Activated gamma-delta T cell treated with anti-CD3 and anti-CD28 coated beads, Interleukin-2, amount 50 U/mL, for 16 hours (primary cell): ENCODE measurements at regions not wholly inside any gene's neighbourhood (a gene's known extent, or its start where the extent isn't known, plus 50 kb on each side); places are given as distances from the start of the nearest gene placed in this dataset.

Experiments used
- DNase-seq: peaks from one replicate; pipeline ENCODE4 v3.0.0-alpha.2; 2020; ENCODE audit warnings: low read depth

DNA sequence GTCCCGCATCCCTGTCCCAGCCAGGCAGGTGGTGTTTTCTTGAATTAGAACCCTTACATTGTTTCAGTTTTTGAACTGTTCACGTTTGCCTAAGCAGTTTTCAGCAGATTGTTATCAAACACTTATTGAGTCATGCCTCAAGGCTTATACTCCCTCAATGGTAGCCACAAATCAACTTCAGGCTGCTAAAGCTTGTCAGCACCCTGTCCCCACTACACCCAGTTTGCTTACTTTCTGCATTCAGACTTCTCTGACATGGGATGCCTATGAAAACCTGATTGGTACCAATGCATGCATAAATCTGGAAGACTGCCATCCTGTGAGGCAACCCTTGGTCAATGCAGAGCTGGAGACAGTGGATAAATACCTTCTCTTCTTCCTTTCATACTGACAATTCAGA, 225.4 kb downstream of the BTG1 start:
- no peak for DNase-seq

- no peak for DNase-seq
These were observed 227.2 kb downstream of the BTG1 start for GRCh38 chr12:91918431-91918830.

GRCh38 chr12:91914701-91915100, 230.9 kb downstream of the BTG1 start:
- no peak for DNase-seq

DNA sequence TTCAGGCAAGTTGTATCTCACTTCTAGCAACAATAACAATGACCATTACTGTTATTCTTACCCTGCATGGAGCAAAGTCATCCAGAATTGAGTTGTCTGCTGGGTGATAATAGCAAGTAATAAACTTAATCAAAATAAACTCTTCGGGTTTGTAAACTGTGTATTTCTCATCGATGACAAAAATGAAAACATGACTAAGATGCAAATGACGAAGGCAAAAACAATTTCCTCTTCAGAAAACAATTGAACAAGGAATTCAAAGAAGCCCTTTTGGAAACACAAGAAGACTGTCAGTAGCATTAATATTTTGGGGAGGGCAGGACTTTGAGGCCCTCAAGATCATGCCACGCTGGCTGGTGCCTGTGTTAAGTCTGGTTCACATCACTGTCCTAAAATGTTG, 232.0 kb downstream of the BTG1 start:
- no peak for DNase-seq

DNA sequence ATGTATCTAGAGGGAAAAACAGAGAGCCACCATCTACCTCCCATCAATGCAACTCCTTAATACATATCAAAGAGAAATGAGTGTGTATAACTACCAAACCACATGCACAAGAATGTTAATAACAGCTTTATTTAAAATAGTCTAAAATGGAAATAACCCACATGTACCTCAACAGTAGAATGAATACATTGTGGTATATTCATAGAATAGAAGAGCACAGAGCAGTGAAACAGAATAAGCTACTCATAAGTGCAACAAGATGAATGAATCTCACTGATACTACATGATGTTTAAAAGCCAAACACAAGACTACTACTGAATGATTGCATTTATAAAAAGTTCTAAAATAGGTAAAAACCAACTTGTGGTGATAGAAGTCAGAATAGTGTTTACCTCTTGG, 232.5 kb downstream of the BTG1 start:
- DNase-seq = no peak

GRCh38 chr12:91912178-91912577, 233.5 kb downstream of the BTG1 start:
- no peak for DNase-seq

DNA sequence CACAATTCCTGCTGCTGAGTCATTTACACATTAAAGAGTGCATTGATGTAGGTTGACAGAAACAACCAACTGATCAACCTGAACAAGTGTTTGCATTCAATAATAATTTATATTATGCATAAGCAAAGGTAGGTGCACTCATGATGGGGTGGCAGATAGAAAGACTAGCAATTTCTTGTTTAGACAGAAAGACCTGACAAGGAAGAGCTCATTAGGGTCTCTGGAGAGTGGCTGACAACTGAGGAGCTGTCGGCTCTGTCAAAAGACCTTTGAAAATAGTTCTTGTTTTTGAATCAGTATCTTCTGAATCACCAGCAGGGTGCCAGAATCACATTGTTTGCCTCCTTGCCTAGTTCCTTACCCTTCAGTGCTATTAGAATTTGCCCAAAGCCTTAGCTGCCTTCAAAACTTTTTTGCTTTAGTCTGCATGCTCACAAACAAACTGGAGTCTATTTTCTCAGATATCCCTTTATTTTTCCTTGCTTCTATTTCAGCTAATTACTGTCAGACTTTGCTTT, 234.7 kb downstream of the BTG1 start:
- DNase-seq = no peak

DNA sequence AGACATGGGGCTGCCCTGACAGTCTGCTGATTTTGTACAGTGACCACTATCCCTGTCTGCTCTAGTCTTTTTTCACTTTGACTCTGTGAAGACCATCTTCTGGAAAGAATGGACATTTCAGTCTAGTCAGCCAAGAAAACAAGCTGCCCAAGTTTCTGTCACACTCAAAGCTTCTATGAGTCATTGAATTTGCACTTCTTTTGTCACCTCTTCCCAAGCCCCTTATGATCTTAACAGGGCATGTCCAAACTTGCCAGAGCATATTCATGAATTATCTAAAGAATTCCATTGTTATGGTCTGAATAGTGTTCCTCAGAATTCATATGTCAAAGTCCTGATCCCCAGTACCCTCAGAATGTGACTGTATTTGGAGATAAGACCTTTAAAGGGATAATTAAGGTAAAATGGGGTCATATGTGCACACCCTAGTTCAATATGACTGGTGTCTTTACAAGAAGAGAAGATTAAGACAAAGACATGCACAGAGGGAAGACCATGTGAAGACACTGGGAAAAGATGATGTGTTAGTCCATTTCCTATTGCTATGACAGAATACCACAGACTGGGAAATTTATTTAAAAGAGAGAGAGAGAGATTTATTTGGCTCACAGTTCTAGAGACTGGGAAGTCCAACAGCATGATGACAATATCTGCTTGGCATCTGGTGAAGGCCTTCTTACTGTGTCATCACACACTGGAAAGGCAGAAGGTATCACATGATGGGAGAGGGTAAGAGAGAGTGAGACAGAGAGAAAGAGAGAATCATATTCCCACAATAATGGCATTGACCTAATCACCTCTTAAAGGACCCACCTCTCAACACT, 242.6 kb downstream of the BTG1 start:
- DNase-seq = no peak

- DNase-seq = no peak
These were observed 244.1 kb downstream of the BTG1 start for GRCh38 chr12:91901381-91902074.

- no peak for DNase-seq
These were observed 244.7 kb downstream of the BTG1 start for GRCh38 chr12:91900971-91901370.

- no peak for DNase-seq
These were observed 246.6 kb downstream of the BTG1 start for GRCh38 chr12:91899056-91899455.

DNA sequence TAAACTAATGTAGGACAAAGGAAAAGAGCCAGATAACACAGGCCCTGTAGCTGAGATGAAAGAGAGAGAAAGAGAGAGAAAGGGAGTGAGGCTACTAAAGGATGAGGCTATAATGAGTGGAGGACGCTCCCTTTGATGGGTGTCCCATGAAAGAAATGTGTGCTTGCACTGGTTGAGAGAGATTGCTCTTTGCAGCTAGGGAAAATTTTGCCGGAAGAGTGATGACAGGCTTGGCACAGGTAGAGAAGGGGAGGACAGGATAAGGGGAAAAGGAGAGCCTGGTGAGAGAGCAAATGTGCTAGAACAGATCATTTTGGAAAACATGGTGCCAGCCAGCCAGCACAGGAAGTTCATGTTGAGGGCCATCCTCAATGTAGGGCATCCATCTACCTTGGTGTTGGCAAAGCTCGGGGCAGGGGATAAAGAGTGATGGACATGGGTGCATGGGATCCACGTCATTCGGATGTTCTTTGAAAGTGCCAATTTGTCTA, 248.6 kb downstream of the BTG1 start:
- DNase-seq = no peak

- DNase-seq = no peak
These were observed 249.2 kb downstream of the BTG1 start for GRCh38 chr12:91896286-91897024.

- no peak for DNase-seq
These were observed 250.7 kb downstream of the BTG1 start for GRCh38 chr12:91894911-91895310.

DNA sequence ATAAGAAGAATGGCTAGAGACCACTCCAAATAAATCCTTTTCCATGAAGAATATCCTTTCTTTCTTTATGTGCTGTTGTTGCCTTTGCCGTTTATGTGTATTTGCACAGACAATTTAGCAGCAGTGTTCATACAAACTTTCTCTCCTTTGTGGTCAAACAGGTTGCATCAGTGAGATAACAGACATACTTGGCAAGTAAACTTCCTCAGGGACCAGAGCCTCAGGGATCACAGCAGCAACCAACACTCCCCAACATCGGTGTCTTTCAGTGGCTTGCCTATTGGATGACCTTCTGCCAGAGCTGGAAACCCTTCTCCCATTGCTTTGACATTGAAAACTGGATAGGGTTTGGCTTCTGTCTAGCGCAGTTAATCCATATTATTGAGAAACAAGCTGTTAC, 252.2 kb downstream of the BTG1 start:
- no peak for DNase-seq

DNA sequence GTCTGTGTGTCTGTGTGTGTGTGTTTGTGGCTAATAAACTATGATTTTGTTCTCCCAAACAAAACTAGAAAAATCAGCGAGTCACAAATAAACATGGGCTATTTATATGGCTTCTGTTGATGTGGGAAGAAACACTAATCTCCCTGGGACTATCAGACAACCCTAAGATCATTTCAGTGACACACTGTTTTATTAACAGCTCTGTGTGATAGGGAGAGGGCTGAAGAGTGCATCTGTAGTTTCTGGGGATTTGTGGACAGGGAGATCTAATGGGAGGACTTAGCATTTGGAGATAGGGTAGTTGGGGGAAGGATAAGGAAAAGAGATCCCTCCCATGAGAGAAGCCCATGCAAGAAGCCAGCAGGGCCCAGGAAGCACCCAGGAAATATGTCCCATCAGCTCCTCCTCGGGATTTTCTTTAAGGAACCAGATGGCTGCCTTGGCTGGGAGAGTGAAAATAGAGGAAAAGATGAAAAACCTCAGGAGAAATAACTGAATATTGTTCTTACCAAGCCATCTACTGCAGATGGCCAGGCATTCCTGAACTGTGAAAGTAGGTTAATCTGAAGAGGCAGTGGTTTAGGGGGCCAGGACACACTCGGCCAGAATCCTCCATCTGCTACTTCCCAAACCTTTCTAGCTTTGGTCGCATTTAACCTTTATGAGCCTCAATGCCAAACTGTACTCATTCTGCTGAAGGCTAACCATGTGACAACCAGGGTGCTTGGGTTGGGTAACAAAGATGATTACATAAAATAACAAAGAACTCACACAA, 253.4 kb downstream of the BTG1 start:
- no peak for DNase-seq

- DNase-seq = no peak
These were observed 254.9 kb downstream of the BTG1 start for GRCh38 chr12:91890742-91891141.

DNA sequence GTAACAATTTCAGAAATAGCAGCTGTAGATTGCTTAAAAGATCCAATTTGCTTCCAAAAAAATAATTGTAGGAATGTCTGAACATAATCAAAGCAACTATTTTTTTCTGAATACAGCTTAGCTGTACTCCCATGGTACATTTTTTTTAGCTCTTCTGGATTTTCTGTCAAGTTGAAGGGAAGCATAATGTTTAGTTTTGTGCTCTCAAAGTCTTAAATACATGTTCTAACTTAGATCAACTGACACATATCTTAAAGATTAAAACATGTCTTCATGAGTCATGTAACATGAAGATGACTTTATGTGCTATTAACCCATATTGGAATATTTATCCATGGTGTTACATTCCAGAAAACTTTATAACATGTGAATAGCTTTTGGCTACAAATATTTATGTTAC, 255.7 kb downstream of the BTG1 start:
- DNase-seq = no peak

DNA sequence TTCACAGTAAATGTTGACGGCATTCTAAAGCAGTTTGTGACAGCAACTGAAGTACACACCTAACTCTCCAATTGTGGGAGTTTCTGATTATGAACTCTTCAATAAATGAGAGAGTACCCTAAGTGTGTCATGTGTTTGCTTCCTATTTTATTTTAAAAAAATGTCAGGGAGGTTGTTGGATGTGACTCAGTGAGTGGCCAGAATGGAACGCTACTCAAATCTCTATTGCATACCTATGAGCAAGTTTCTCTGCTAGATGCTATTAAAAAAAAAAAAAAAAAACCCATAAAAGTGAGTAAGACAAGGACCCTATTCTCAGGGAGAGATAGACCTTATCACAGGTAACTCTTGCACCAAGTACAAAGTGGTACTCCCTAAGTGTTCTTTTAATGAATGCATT, 256.6 kb downstream of the BTG1 start:
- DNase-seq = no peak

DNA sequence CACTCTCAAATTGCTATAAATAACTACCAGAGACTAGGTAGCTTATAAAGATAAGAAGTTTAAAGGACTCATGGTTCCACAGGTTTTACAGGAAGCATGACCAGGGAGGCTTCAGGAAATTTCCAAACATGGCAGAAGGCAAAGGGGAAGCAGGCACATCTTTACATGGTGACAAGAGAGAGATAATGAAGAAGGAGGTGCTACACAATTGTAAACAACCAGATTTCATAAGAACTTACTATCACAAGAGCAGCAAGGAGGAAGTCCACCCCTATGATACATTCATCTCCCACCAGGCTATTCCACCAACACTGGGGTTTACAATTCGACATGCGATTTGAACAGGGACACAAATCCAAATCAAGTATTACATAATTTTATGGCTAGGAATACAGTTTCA, 257.7 kb downstream of the BTG1 start:
- no peak for DNase-seq

- DNase-seq = no peak
These were observed 259.6 kb downstream of the BTG1 start for GRCh38 chr12:91885851-91886731.
